ENCODE measurements at regions not wholly inside any gene's neighbourhood (a gene's known extent, or its start where the extent isn't known, plus 50 kb on each side); places are given as distances from the start of the nearest gene placed in this dataset.

DNA sequence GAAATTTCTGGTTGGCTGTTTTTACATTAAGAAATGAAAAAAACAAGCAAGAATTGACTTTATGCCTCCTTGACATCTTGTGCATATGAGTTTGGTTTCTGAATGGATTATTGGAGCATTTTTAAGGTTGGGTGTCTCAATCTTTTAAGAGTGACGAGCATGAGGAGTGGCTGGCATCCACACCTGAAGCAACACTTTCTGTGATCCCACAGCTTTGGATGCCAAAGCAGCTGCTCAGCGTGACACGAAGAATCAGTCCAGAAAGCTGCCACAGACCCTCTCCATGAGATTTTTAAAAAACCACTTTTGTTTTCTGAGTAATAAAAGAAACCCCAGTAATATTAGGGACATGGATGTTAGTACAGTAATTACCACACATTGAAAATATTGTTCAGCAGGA is 154.5 kb downstream of the KLF13 start:
- peaks cover 0 to 3% of the 10 kb centered on the region in 2 donors for H3K9me3 ChIP-seq (ENCODE audit: control insufficient read depth in 2 of 2, insufficient read depth in 1 of 2, low read depth in 1 of 2, low read length in 1 of 2)
- H3K4me1 ChIP-seq (ENCODE audit: control insufficient read depth in 3 of 3, insufficient read depth in 2 of 3, low read depth in 1 of 3, low read length in 2 of 3): no peaks in the 10 kb centered on the region
- H3K27ac ChIP-seq (ENCODE audit: low read depth in 1 of 3, low read length in 2 of 3): no peak overlapping the region
- DNase-seq: no peak
- H3K36me3 ChIP-seq (ENCODE audit: control insufficient read depth in 3 of 3, insufficient read depth in 2 of 3, low read depth in 1 of 3, low read length in 3 of 3): no peaks in the 10 kb centered on the region
- no peak overlapping the region for H3K4me3 ChIP-seq (ENCODE audit: low read depth in 1 of 3, low read length in 3 of 3)
- no peak for FAIRE-seq
- WGBS, 3 donors: 84 to 91% (median 89%) methylated on average over 3 of the region's 3 CpGs
- peaks cover 0 to 38% (median 0%) of the 10 kb centered on the region in 3 donors for H3K27me3 ChIP-seq (ENCODE audit: control insufficient read depth in 3 of 3, insufficient read depth in 3 of 3, low read length in 3 of 3)

GRCh38 chr15:31482122-31482922 is 155.7 kb downstream of the KLF13 start:
- Histone ChIP-seq H3K4me1 (ENCODE audit: control insufficient read depth in 3 of 3, insufficient read depth in 2 of 3, low read depth in 1 of 3, low read length in 2 of 3) (no peaks in the 10 kb centered on the region), H3K9me3 (ENCODE audit: control insufficient read depth in 2 of 2, insufficient read depth in 1 of 2, low read depth in 1 of 2, low read length in 1 of 2) (peaks cover 0 to 3% of the 10 kb centered on the region in 2 donors), H3K27me3 (ENCODE audit: control insufficient read depth in 3 of 3, insufficient read depth in 3 of 3, low read length in 3 of 3) (peaks cover 0 to 38% (median 0%) of the 10 kb centered on the region in 3 donors), H3K36me3 (ENCODE audit: control insufficient read depth in 3 of 3, insufficient read depth in 2 of 3, low read depth in 1 of 3, low read length in 3 of 3) (no peaks in the 10 kb centered on the region), H3K27ac (ENCODE audit: low read depth in 1 of 3, low read length in 2 of 3) (no peak overlapping the region), H3K4me3 (ENCODE audit: low read depth in 1 of 3, low read length in 3 of 3) (peak overlapping the region in 2 of 3 donors; percentile 23 to 60)
- 93 to 96% (median 96%) methylated on average over 38 of the region's 38 CpGs for WGBS, 3 donors
- no peak for FAIRE-seq
- DNase-seq: no peak

- FAIRE-seq (no peak), DNase-seq (peak; percentile 25 to 65)
- Histone ChIP-seq H3K36me3 (ENCODE audit: control insufficient read depth in 3 of 3, insufficient read depth in 2 of 3, low read depth in 1 of 3, low read length in 3 of 3) (no peaks in the 10 kb centered on the region), H3K27me3 (ENCODE audit: control insufficient read depth in 3 of 3, insufficient read depth in 3 of 3, low read length in 3 of 3) (peaks cover 0 to 38% (median 0%) of the 10 kb centered on the region in 3 donors), H3K4me3 (ENCODE audit: low read depth in 1 of 3, low read length in 3 of 3) (peak overlapping the region in 2 of 3 donors; percentile 23 to 60), H3K9me3 (ENCODE audit: control insufficient read depth in 2 of 2, insufficient read depth in 1 of 2, low read depth in 1 of 2, low read length in 1 of 2) (peaks cover 0 to 3% of the 10 kb centered on the region in 2 donors), H3K27ac (ENCODE audit: low read depth in 1 of 3, low read length in 2 of 3) (peak overlapping the region in 1 of 3 donors; percentile 57), H3K4me1 (ENCODE audit: control insufficient read depth in 3 of 3, insufficient read depth in 2 of 3, low read depth in 1 of 3, low read length in 2 of 3) (no peaks in the 10 kb centered on the region)
- WGBS, 3 donors: 2 to 5% (median 3%) methylated on average over 96 to 147 of the region's 147 CpGs
These were observed 156.7 kb downstream of the KLF13 start for GRCh38 chr15:31483053-31483985.

DNA sequence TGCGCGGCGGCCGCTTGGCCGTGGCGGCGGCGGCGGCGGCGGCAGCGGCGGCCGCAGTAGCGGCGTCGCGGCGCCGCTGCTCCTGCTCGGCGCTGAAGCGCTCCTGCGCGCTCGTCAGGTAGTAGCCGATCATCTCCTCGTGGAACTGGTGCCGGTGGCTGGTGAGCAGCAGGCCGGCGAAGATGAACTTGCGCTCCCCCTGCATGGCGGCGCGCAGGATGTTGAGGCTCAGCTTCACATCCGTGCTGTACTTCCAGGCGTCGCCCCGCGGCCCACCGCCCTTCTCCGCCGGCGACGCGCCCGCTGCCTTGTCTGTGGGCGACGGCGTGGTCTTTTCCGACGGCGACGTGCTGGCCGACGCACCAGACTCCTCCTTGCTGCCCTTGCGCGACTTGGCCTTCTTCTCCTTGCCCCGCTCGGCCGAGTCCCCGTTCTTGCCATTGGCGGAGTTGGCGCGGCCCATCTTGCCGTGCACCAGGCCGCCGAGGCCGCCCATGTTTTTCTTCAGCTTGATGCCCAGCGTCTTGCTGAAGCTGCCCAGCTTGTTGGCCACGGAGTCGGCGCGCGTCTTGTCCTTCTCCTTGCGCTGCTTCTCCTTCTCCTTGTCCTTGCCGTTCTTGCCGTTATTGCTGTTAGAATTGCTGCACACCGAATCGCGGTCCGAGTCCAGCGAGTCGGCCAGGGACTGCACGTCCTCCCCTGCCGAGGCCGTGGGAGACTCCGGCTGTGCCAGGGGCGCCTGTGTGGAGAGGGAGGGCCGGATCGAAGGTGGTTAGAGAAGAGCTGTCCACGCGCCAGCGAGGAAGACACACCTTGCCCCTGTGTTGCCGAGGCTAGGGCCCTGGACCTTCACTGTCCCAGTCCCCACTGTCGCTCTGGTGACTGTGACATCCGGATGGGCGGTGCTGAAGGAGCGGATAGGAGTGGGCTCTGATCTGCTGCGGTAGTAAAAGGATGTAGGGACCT is 157.6 kb downstream of the KLF13 start:
- Histone ChIP-seq H3K27ac (ENCODE audit: low read depth in 1 of 3, low read length in 2 of 3) (no peak overlapping the region), H3K27me3 (ENCODE audit: control insufficient read depth in 3 of 3, insufficient read depth in 3 of 3, low read length in 3 of 3) (peaks cover 0 to 38% (median 0%) of the 10 kb centered on the region in 3 donors), H3K36me3 (ENCODE audit: control insufficient read depth in 3 of 3, insufficient read depth in 2 of 3, low read depth in 1 of 3, low read length in 3 of 3) (no peaks in the 10 kb centered on the region), H3K9me3 (ENCODE audit: control insufficient read depth in 2 of 2, insufficient read depth in 1 of 2, low read depth in 1 of 2, low read length in 1 of 2) (peaks cover 0 to 3% of the 10 kb centered on the region in 2 donors), H3K4me3 (ENCODE audit: low read depth in 1 of 3, low read length in 3 of 3) (peak overlapping the region in 1 of 3 donors; percentile 60), H3K4me1 (ENCODE audit: control insufficient read depth in 3 of 3, insufficient read depth in 2 of 3, low read depth in 1 of 3, low read length in 2 of 3) (no peaks in the 10 kb centered on the region)
- DNase-seq (peak in 1 of 2 donors; percentile 24), FAIRE-seq (no peak)
- WGBS, 3 donors: 60 to 76% (median 67%) methylated on average over 78 to 100 of the region's 100 CpGs

- 92 to 95% (median 92%) methylated on average over 5 of the region's 5 CpGs for WGBS, 3 donors
- Histone ChIP-seq H3K4me1 (ENCODE audit: control insufficient read depth in 3 of 3, insufficient read depth in 2 of 3, low read depth in 1 of 3, low read length in 2 of 3) (peaks cover 0 to 3% (median 0%) of the 10 kb centered on the region in 3 donors), H3K4me3 (ENCODE audit: low read depth in 1 of 3, low read length in 3 of 3) (no peak overlapping the region), H3K36me3 (ENCODE audit: control insufficient read depth in 3 of 3, insufficient read depth in 2 of 3, low read depth in 1 of 3, low read length in 3 of 3) (no peaks in the 10 kb centered on the region), H3K27me3 (ENCODE audit: control insufficient read depth in 3 of 3, insufficient read depth in 3 of 3, low read length in 3 of 3) (peaks cover 0 to 38% (median 0%) of the 10 kb centered on the region in 3 donors), H3K27ac (ENCODE audit: low read depth in 1 of 3, low read length in 2 of 3) (no peak overlapping the region), H3K9me3 (ENCODE audit: control insufficient read depth in 2 of 2, insufficient read depth in 1 of 2, low read depth in 1 of 2, low read length in 1 of 2) (peaks cover 0 to 3% of the 10 kb centered on the region in 2 donors)
- no peak for FAIRE-seq
- DNase-seq: no peak
These were observed 158.4 kb downstream of the KLF13 start for GRCh38 chr15:31484986-31485385.

DNA sequence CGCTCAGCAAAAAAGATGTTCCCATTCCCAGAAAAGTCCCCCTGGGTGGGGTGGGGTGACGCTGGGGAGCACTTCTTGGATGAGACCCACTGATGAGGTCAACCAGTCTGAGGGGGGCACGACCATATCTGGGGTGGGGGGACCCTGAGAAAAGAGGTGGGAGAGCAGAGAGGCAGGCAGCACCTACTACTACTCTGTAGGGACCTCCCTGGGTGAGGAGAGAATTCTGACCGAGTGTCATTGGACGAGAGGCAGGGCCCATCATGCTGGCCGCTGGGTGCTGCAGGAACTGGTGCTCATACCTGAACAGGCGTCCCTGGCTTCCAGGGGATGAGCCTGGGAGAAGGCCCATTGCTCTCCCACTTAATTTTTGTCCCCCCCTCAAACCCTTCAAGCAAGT is 158.8 kb downstream of the KLF13 start:
- Histone ChIP-seq H3K9me3 (ENCODE audit: control insufficient read depth in 2 of 2, insufficient read depth in 1 of 2, low read depth in 1 of 2, low read length in 1 of 2) (peaks cover 0 to 3% of the 10 kb centered on the region in 2 donors), H3K27ac (ENCODE audit: low read depth in 1 of 3, low read length in 2 of 3) (no peak overlapping the region), H3K36me3 (ENCODE audit: control insufficient read depth in 3 of 3, insufficient read depth in 2 of 3, low read depth in 1 of 3, low read length in 3 of 3) (no peaks in the 10 kb centered on the region), H3K4me3 (ENCODE audit: low read depth in 1 of 3, low read length in 3 of 3) (no peak overlapping the region), H3K4me1 (ENCODE audit: control insufficient read depth in 3 of 3, insufficient read depth in 2 of 3, low read depth in 1 of 3, low read length in 2 of 3) (peaks cover 0 to 3% (median 0%) of the 10 kb centered on the region in 3 donors), H3K27me3 (ENCODE audit: control insufficient read depth in 3 of 3, insufficient read depth in 3 of 3, low read length in 3 of 3) (peaks cover 0 to 35% (median 0%) of the 10 kb centered on the region in 3 donors)
- DNase-seq (no peak), FAIRE-seq (no peak)
- WGBS, 3 donors: 87 to 93% (median 90%) methylated on average over 7 of the region's 7 CpGs

- WGBS, 3 donors: 88 to 93% (median 89%) methylated on average over 14 of the region's 14 CpGs
These were observed 159.4 kb downstream of the KLF13 start for GRCh38 chr15:31485911-31486461.

More at GRCh38 chr15:31485911-31486461, 159.4 kb downstream of the KLF13 start:
- Histone ChIP-seq H3K27me3 (ENCODE audit: control insufficient read depth in 3 of 3, insufficient read depth in 3 of 3, low read length in 3 of 3) (peaks cover 0 to 32% (median 0%) of the 10 kb centered on the region in 3 donors), H3K4me1 (ENCODE audit: control insufficient read depth in 3 of 3, insufficient read depth in 2 of 3, low read depth in 1 of 3, low read length in 2 of 3) (peaks cover 0 to 3% (median 0%) of the 10 kb centered on the region in 3 donors), H3K36me3 (ENCODE audit: control insufficient read depth in 3 of 3, insufficient read depth in 2 of 3, low read depth in 1 of 3, low read length in 3 of 3) (no peaks in the 10 kb centered on the region), H3K4me3 (ENCODE audit: low read depth in 1 of 3, low read length in 3 of 3) (no peak overlapping the region), H3K9me3 (ENCODE audit: control insufficient read depth in 2 of 2, insufficient read depth in 1 of 2, low read depth in 1 of 2, low read length in 1 of 2) (peaks cover 0 to 3% of the 10 kb centered on the region in 2 donors), H3K27ac (ENCODE audit: low read depth in 1 of 3, low read length in 2 of 3) (no peak overlapping the region)
- DNase-seq (no peak), FAIRE-seq (no peak)

All from small intestine (tissue), 7 donors.